ENCODE measurements at regions not wholly inside any gene's neighbourhood (a gene's known extent, or its start where the extent isn't known, plus 50 kb on each side); places are given as distances from the start of the nearest gene placed in this dataset.

DNA sequence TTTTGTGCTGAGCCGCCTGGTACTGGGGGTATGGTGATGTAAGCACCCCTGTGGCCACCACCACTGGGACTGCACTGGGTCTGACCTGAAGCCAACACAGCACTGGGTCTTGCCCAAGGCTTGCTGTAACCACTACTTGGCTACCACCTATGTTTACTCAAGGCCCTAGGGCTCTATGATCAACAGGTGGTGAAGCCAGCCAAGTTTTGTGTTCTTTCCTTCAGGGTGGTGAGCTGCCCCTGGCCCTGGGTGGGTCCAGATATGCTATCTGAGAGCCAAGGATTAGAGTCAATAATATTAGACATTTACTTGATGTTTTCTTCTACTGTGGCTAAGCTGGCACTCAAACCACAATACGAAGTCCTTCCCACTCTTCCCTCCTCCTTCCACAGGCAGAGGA, 55.1 kb upstream of the PAGE4 start:
- FAIRE-seq, result no peak

DNA sequence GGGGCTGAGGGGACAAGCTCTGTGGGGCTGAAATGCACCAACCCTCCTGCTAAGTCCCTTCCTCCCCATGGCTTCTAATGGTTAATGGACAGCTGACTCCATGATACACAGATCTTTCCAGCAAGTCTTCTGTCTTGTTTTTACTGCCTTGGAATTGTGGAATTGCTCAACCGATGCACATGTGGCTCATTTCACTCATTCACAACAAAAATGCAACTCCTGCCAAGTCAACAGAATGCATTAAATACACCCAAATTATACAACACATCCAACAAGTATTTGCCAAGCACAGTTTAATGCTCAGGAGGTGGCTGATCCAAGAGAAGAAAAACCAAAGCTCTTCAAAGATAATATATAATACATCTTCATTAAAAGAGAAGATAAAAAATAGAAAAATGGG, 61.9 kb upstream of the PAGE4 start:
- no peak for FAIRE-seq

DNA sequence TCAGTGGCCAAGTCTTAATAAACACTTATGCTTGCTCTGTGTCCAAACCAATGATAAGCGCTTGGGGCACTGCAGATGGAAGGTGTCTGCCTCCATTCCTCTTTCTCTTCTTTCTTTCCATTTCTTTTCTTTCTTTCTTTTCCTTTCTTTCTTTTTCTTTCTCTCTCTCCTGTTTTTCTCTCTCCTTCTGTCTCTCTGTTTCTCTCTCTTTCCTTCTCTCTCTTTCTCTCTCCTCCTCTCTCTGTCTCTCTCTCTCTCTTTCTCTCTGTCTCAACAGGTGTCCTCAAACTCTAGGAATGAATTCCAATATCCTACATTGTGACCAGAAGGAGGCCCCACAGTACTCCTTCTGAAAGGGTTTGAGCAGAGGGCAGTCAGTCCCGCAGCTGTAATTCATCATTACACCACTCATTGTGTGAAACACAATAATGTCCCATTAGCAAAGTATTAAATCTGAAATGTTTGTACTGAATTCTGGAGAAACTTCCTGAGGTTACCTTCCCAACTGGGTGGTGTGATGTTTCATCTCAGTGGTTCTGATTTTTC, 66.5 kb upstream of the PAGE1 start:
- FAIRE-seq, result no peak

DNA sequence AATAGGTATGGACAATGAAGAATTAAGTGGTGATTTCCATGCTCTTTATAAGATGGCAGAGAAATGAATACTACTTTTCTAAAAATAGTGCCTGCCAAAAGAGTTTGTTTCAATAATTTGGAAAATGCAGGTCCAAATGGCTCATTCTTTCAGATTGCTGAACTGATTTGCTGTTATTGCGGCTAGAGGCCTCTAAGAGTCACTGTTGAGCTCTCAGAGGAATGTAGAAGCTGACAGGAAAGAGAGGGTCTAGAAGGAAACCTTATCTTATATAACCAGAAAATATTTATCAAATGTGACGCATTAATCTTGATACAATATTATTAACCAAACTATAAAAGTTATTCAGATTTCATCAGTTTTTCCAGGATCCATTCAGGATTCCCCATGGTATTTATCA, 65.7 kb upstream of the PAGE1 start:
- no peak for FAIRE-seq

DNA sequence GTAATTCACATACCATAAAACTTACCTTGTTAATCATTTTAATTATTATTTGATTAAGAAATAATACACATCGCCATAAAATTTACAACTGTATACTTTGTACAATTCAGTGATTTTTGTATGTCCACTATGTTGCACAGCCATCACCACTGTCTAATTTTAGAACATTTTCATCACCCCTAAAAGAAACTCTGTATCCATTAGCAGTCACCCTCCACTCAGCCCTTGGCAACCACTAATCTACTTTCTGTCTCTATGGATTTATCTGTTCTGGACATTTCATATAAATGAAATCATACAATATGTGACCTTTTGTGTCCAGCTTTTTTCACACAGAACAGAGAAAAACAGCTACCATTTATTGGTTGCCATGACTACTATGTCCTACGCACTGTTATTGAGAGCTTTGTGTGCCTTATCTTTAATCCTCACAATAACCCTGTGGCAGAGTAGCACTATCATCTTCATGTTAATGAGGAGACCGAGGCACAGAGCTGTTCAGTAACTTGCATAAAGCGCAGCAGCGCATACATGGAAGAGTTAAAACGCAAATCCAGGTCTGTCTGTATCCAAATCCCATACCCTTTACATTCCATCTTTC, 64.6 kb upstream of the PAGE1 start:
- peak; percentile 88 for FAIRE-seq

DNA sequence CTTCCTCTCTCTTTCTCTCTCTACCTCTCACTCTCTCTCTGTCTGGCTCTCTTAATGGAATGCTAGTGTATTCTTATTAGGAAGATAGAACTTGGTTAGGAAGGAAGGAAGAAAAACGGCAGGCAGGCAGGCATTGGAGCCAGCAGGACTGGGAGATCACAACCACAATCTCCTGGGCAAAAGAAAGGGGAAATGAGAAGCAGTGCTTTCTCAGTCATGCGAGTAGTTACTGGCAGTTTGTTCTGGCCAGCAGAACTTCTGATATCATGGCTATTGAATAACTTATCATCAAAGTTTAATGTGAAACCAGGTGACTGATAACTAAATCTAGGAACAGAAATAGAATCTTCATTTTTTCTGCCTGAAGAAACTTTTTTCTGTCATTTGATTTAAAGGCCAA, 60.9 kb upstream of the PAGE1 start:
- FAIRE-seq, result no peak

DNA sequence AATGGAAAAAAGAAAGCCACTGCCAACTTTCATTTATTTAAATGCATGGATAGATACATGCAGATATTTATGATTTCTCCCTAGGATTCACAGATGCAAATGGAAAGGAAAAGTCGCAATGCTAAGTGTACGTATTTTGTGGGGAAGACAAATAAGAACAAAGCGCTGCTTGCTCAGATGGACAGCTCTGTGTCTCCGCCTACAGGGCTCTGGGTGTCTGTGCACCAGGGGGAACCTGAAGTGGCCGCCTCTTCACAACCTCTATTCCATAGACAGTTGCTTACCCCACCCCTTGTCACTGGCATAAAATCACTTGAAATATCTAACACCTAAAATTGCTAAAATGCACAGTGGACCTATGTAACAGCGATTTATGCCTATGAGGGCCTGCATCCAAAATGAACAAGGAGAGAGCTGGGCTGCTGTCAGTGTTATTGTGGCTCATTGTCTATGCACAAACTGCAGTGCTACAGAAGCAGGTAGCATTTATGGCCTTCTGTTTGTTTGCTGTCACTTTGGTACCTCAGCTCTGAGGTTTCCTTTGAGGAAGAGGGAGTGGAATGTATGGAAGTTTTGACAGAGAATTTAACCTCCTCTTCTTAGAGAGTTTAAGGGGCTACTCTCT, 58.6 kb upstream of the PAGE1 start:
- peak; percentile 79 for FAIRE-seq

DNA sequence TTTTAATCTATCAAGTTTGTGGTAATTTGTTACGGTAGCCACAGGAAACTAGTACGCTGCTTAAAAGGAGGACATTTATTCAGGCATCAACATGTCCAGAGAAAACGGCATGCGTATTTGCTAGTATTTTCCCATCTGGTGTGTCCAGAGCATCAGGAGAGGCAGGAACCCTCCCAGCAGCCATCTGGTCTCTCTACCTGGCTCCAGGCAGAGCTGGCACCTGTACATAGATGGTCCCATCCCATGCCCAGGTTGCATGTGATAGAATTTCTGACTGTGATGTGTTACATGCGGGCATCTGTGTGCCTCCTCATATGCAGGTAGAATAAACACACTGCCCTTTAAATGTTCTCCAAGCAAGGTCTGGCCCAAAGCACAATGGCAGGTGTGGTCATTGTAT, 57.9 kb upstream of the PAGE1 start:
- FAIRE-seq, result no peak

DNA sequence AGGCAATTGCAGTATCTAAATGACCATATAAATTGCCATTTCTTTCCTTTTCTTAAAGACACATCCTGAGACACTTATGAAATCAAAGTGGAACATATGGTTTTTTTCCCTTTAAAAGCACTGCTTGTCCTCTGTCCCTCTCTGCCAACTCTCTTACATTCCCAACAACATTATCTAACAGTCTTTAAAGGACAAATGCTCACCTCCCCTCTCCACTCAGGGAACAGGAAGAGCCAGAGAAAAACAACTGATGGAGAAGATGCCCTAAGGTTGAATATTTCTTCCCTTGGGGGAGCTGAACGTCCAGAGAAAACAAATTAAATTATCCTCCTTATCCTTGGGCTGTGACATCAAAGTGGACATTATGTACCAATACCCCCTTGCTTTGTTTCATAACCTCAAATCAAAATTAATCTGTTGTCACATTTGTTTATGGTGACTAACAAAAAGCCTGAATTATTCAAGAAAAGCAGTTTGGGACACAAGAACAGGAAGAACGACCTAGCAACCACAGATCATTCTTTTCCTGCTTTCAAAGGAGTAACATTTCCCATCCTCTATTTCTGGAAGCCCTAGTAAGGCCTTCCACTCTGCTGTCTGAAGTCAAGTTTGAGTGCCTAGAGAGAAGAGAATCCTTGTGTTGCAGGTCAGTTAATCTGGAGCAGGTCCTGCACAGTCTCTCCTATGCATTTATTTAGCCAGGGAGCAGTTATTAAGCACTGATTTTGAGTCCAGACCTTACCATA, 52.6 kb upstream of the PAGE1 start:
- no peak for FAIRE-seq

DNA sequence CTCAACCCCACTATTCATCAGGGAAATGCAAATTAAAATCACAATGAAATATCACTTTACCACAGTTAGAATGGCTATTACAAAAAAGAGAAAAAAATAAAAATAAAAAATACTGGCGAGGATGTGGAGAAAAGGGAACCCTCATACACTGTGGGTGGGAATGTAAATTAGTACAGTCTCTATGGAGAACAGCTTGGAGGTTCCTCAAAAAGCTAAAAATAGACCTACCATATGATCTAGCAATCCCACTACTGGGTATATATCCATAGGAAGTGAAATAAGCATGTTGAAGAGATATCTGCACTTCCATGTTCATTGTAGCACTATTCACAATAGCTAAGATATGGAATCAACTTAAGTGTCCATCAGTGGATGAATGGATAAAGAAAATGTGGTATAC, 50.5 kb upstream of the PAGE1 start:
- no peak for FAIRE-seq
